ENCODE measurements at regions not wholly inside any gene's neighbourhood (a gene's known extent, or its start where the extent isn't known, plus 50 kb on each side); places are given as distances from the start of the nearest gene placed in this dataset.

GRCh38 chr13:40115426-40115825 lies 460.0 kb downstream of the COG6 start:
- TF ChIP-seq CTCF (IDR thresholded peaks at IDR 0.05; ENCODE audit: insufficient read depth, low read depth, low read length) = no peak
- DNase-seq (ENCODE audit: low read depth) = no peak
- ChIA-PET CTCF (interaction anchor here (1.6 kb wide), 1 partner anchor 567 kb away, joined by 6 read pairs; no protein-coding TSS in a partner anchor), POLR2A (no interaction called here)
- Histone ChIP-seq H3K4me3 (ENCODE audit: low read depth, low read length) (no peak overlapping the region), H3K36me3 (ENCODE audit: control insufficient read depth, insufficient read depth, low read length) (no peaks in the 10 kb centered on the region), H3K27me3 (ENCODE audit: control insufficient read depth, insufficient read depth, low read length) (no peaks in the 10 kb centered on the region)

- DNase-seq (ENCODE audit: low read depth) = no peak
- ChIA-PET POLR2A (no interaction called here), CTCF (no interaction called here)
- TF ChIP-seq CTCF (IDR thresholded peaks at IDR 0.05; ENCODE audit: insufficient read depth, low read depth, low read length) = no peak
- Histone ChIP-seq H3K4me3 (ENCODE audit: low read depth, low read length) (no peak overlapping the region), H3K36me3 (ENCODE audit: control insufficient read depth, insufficient read depth, low read length) (no peaks in the 10 kb centered on the region), H3K27me3 (ENCODE audit: control insufficient read depth, insufficient read depth, low read length) (no peaks in the 10 kb centered on the region)
Observed at GRCh38 chr13:40116008-40116407, 460.5 kb downstream of the COG6 start.

- Histone ChIP-seq H3K36me3 (ENCODE audit: control insufficient read depth, insufficient read depth, low read length) (no peaks in the 10 kb centered on the region), H3K4me3 (ENCODE audit: low read depth, low read length) (no peak overlapping the region), H3K27me3 (ENCODE audit: control insufficient read depth, insufficient read depth, low read length) (no peaks in the 10 kb centered on the region)
- ChIA-PET POLR2A (no interaction called here), CTCF (interaction anchor here (0.6 kb wide), 1 partner anchor 356 kb away, joined by 3 read pairs; no protein-coding TSS in a partner anchor)
- TF ChIP-seq CTCF (IDR thresholded peaks at IDR 0.05; ENCODE audit: insufficient read depth, low read depth, low read length) = no peak
- no peak for DNase-seq (ENCODE audit: low read depth)
Observed at GRCh38 chr13:40118337-40118736, 462.9 kb downstream of the COG6 start.

GRCh38 chr13:40119852-40120251 lies 464.4 kb downstream of the COG6 start:
- Histone ChIP-seq H3K36me3 (ENCODE audit: control insufficient read depth, insufficient read depth, low read length) (no peaks in the 10 kb centered on the region), H3K27me3 (ENCODE audit: control insufficient read depth, insufficient read depth, low read length) (no peaks in the 10 kb centered on the region; the same call in 1 of the 2 replicates), H3K4me3 (ENCODE audit: low read depth, low read length) (no peak overlapping the region)
- DNase-seq (ENCODE audit: low read depth) = no peak
- ChIA-PET POLR2A (interaction anchor here (0.7 kb wide), 1 partner anchor 403 kb away, joined by 7 read pairs; no protein-coding TSS in a partner anchor), CTCF (interaction anchor here (0.7 to 1.3 kb wide), 3 partner anchors 16 to 51 kb away, joined by 3 read pairs; no protein-coding TSS in a partner anchor)
- no peak for TF ChIP-seq CTCF (IDR thresholded peaks at IDR 0.05; ENCODE audit: insufficient read depth, low read depth, low read length)

GRCh38 chr13:40120288-40120687 lies 464.8 kb downstream of the COG6 start:
- Histone ChIP-seq H3K36me3 (ENCODE audit: control insufficient read depth, insufficient read depth, low read length) (no peaks in the 10 kb centered on the region), H3K27me3 (ENCODE audit: control insufficient read depth, insufficient read depth, low read length) (no peaks in the 10 kb centered on the region; the same call in 1 of the 2 replicates), H3K4me3 (ENCODE audit: low read depth, low read length) (no peak overlapping the region)
- CTCF ChIA-PET = interaction anchor here (0.6 to 1.3 kb wide), 4 partner anchors 15 to 73 kb away, joined by 3 read pairs; no protein-coding TSS in a partner anchor
- no peak for TF ChIP-seq CTCF (IDR thresholded peaks at IDR 0.05; ENCODE audit: insufficient read depth, low read depth, low read length)
- DNase-seq (ENCODE audit: low read depth) = no peak
- POLR2A ChIA-PET = interaction anchor here (0.7 kb wide), 1 partner anchor 402 kb away, joined by 7 read pairs; no protein-coding TSS in a partner anchor
